GM20000 (cell line): ENCODE measurements at regions not wholly inside any gene's neighbourhood (a gene's known extent, or its start where the extent isn't known, plus 50 kb on each side); places are given as distances from the start of the nearest gene placed in this dataset.

Experiments
- DNase-seq: peaks from one replicate; pipeline ENCODE4 v3.0.0; 2012; ENCODE audit warnings: low spot score
- TF ChIP-seq, protein P1 (sequence below): IDR thresholded peaks from 2 replicates; pipeline ENCODE4 v1.5.1; 2012; ENCODE audit warnings: mild to moderate bottlenecking, control low read depth; ENCODE audit errors: extremely low read depth, missing control alignments

DNA sequence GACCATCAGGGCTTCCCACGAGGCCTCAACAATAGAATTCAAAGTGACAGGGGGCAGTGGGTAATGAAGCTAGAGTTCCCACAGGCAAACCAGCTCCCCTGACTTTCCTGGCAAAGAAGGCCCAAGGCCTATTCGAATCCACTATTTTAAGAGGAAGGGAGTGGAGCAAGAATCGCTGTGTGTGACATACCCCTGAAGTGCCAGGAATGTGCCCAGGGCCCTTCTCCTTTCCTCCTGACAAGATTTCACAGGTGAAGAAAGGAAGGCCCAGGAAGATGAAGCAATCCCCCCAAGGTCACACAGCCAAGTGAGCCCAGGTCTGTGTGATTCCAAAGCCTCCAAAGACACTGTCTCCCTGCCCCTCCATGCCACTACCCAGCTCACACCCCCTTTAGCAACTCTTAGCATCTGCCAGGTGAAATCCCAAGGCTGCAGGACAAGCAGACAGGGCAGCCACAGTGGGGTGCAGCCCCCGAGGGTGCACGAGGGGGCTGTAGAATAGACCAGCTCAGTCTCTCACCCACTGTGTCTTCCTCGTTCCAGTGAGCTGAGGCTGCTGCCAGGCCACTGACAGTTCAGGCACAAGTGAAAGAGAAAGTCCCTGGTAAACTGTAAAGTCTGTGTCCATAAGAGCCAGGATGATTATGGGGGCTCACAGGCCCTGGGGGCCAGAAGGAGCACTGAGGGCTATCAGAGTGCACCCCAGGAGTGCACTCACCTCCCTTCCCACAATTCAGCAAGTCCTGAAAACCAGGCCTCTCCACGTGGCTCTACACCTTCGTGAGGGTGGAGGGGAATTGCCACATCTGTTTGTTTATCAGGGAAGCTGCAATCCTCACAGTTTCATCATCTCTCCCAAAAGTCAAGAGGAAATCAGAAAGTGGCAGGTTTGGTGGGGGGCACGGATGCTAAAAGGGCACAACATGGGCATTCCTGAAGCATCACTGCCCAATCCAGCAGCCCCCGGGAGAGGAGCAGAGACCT is 70.8 kb upstream of the ZMIZ1 start:
- DNase-seq = no peak
- TF ChIP-seq, protein P1, sequence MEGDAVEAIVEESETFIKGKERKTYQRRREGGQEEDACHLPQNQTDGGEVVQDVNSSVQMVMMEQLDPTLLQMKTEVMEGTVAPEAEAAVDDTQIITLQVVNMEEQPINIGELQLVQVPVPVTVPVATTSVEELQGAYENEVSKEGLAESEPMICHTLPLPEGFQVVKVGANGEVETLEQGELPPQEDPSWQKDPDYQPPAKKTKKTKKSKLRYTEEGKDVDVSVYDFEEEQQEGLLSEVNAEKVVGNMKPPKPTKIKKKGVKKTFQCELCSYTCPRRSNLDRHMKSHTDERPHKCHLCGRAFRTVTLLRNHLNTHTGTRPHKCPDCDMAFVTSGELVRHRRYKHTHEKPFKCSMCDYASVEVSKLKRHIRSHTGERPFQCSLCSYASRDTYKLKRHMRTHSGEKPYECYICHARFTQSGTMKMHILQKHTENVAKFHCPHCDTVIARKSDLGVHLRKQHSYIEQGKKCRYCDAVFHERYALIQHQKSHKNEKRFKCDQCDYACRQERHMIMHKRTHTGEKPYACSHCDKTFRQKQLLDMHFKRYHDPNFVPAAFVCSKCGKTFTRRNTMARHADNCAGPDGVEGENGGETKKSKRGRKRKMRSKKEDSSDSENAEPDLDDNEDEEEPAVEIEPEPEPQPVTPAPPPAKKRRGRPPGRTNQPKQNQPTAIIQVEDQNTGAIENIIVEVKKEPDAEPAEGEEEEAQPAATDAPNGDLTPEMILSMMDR = no peak

DNA sequence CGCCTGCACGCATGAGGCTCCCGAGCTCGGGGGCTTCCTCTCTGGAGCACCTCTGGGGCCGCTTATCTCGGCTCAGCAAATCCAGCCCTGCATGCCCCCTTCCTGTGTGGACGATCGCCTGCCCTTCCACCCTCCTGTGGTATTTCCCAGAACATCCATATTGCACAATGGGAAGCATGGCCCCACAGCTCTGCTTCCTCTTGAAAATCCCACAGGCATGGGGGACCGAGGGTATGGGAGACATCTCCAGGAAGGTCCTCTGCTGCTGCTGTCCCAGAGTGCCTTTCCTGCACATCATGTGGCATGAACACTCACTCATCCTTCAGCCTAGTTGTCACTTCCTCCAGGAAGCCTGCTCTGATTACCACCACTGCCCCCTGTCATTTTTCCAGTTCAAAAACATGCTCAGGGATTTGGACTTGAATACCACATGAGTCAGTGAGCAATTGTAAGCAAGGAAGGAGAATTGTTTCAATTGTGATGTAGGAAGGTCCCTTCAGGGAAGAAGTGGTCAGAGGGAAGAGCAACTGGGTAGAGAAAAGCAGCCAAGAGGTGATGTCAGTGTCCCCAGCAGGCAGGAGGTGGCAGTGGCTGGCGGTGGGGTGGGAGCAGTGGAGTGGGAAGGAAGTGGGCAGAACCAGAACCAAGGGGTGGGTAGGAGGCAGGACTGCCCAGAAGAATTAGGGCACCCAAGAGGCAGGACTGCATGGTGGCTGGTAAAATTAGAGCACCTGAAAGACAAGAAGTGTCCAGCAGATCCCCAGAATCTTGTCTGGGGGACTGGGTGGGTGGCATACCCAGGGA is 67.5 kb upstream of the ZMIZ1 start:
- no peak for DNase-seq
- TF ChIP-seq, protein P1 = no peak

DNA sequence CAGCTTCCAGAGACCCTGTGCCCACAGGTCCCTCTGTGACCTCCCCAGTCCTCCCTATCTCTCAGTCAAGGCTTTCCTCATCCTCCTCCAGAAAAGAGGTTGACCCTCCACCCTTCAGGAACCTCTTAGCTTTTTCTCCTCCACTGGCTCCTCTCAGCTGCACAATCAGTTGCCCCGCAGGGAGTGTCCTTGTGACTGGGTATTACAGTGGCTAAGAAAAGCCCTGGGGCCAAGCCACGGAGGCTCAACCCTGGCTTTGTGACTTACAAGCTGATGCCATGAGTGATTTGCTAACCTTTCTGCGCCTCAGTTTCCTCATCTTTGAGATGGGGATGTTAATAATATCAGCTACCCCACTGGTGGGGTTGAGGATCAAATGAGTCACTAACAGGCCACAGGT is 66.4 kb upstream of the ZMIZ1 start:
- no peak for DNase-seq
- TF ChIP-seq, protein P1 = no peak

DNA sequence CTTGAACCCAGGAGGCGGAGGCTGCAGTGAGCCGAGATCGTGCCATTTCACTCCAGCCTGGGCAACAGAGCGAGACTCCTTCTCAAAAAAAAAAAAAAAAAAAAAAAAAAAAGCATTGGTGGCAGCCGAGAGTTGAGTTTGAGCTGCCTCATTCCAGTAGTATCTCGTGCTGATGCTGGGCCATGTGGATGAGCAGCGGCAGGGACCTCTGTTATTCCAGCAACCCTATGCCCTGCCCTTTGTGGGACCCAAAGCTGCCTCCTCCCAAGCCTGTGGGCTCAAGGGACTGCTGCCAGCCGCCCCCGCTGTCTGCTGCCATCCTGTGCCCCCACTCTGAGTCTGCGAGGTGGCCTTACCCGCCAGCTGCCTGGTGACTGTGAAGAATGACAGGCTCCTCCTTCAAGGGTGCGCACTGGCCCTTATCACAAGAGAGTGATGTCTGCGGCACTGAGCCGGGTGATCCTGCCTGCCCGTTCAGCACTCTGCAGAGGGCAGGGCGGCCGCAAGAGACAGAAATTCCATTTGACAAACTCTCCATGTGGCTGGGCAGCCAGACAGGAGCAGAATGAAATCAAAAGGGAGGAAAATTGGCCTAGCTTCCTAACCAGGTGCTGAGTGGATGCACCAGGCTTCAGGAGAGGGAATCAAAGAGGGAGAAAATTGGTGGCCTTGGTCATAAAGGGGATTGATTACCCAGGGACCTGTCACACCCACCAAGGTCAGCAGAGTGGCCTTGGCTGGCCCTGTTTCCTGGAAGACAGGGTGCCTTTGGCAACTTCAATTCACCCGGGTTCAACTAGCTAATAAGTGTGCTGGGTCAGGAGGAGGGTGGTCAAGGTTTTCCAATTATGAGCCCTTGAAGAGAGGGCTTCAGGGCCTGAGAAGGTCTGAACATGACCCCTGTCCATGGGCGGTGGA is 65.3 kb upstream of the ZMIZ1 start:
- no peak for DNase-seq
- TF ChIP-seq, protein P1 = no peak

DNA sequence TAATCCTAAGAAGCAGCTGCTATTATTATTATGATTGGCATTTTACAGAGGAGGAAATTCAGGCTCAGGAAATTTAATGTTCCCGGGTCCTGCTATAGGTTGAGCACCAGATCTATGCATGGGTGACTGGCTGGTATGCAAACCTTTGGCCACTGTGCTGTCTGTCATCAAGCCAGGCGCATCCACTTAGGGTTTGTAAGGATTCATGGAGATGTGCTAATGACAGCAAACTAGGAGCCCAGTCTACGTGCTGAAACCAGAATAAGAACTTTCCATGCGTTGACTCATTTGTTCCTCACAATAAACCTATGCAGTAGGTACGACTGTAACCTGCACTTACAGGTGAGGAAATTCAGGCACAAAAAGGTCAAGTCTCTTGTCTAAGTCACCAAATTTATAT is 64.5 kb upstream of the ZMIZ1 start:
- no peak for DNase-seq
- TF ChIP-seq, protein P1 = no peak

DNA sequence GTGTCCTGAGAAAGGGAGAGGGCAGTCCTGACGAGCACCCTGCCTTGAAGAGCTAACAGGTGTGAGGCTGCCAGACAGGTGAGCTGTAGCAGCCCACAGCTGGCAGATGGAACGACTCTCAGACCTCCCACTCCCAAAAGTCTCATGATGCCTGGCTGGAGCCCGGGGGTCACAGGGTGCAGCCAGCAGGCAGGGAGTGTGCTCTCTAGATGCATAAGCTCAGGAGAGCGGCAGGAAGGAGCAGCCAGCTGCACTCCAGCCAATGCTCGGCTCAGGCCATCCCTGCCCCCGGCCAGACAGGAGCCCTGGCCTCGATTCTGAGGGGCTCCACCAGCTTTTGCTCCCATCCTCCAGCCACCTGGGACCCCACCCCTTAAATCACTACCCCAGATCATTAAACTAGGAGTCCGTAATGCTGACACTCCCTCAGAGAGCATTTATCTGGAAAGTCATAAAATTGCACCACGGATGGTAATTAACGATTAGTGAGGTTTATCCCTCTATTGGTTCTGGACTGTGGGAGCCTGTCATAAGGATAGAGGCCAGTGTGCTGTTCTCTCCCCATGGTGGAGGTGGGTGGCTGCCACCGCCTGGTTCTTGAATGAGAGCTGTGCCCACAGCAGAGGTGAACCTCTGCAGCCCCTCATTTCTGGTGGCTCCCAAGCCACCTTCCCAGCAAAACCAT is 63.5 kb upstream of the ZMIZ1 start:
- TF ChIP-seq, protein P1 = no peak
- no peak for DNase-seq
